HCT116 (cell line): ENCODE measurements at regions not wholly inside any gene's neighbourhood (a gene's known extent, or its start where the extent isn't known, plus 50 kb on each side); places are given as distances from the start of the nearest gene placed in this dataset.

Experiments
- ATAC-seq: fragments of 200-7000 bp; cut with Tn5 transposase; 2 replicates; pipeline ENCODE4 v1.9.1; 2020; ENCODE audit warnings: mild to moderate bottlenecking, moderate library complexity
- BruUV-seq: library from RNA; stranded (reverse); fragments of 400-500 nt; replicated peaks from 2 replicates; lab custom pipeline; 2021; lab: Mats Ljungman, UMichigan
- CTCF ChIA-PET: fragments of 300-600 bp; sonication (Branson Sonifier 250); formaldehyde crosslinking; loops from one replicate; lab custom pipeline; 2021; ENCODE audit warnings: antibody characterized with exemption; lab: Charles Lee
- POLR2A ChIA-PET: fragments of 300-600, 350-600 bp; sonication (Branson Sonifier 250); formaldehyde crosslinking; loops from one replicate; lab custom pipeline; 2021; ENCODE audit warnings: antibody characterized with exemption; lab: Charles Lee
- RAD21 ChIA-PET, 2 experiments: fragments of 300-600 bp; sonication (Branson Sonifier 250); formaldehyde crosslinking; loops; one replicate each; lab custom pipeline; 2023; ENCODE audit warnings: low total read pairs in 2 of 2; ENCODE audit not compliant: uncharacterized antibody in 2 of 2, unreplicated experiment in 2 of 2, low non-redundant PET in 1 of 2; lab: Charles Lee
- DNase-seq: peaks from one replicate; pipeline ENCODE4 v3.0.0-alpha.2; 2010; ENCODE audit warnings: low read depth, low spot score
- H2AFZ ChIP-seq: fragments of 200-600 bp; shearing (Covaris generic), sonication (generic); 2 replicates; pipeline ENCODE4 v1.6.1; 2017; ENCODE audit warnings: low read depth, mixed run types, mixed read lengths, antibody characterized with exemption, low read length; ENCODE audit not compliant: poor library complexity, severe bottlenecking
- H3K27ac ChIP-seq: 2 replicates; pipeline ENCODE4 v1.5.1; 2012; ENCODE audit warnings: low read depth, low read length
- H3K27me3 ChIP-seq: fragments of 200-600 bp; sonication (generic); 2 replicates; pipeline ENCODE4 v1.6.1; 2016; ENCODE audit warnings: mixed run types, low read length, mixed read lengths; ENCODE audit not compliant: insufficient read depth
- H3K36me3 ChIP-seq, 2 experiments: fragments of 200-500 bp in 1 of 2; fragments of 200-600 bp in 1 of 2; sonication (Bioruptor generic) in 1 of 2; sonication (generic) in 1 of 2; 2 replicates each; pipeline versions ENCODE4 v1.5.1 to v1.6.1; 2014 to 2016; ENCODE audit warnings: low read length in 2 of 2, inconsistent platforms in 1 of 2, mixed read lengths in 1 of 2, mixed run types in 1 of 2; ENCODE audit not compliant: insufficient read depth in 2 of 2, control insufficient read depth in 1 of 2
- H3K4me1 ChIP-seq, 2 experiments: fragments of 200-600 bp in 1 of 2; sonication (generic) in 1 of 2; 2 replicates each; pipeline versions ENCODE4 v1.5.1 to v1.6.1; 2012 to 2017; ENCODE audit warnings: low read length in 2 of 2, inconsistent platforms in 1 of 2, mild to moderate bottlenecking in 1 of 2, mixed read lengths in 1 of 2, mixed run types in 1 of 2, moderate library complexity in 1 of 2; ENCODE audit not compliant: insufficient read depth in 2 of 2, control insufficient read depth in 1 of 2
- H3K4me2 ChIP-seq: fragments of 200-600 bp; sonication (generic); 2 replicates; pipeline ENCODE4 v1.6.1; 2017; ENCODE audit warnings: mixed run types, low read length, mixed read lengths
- H3K4me3 ChIP-seq, 2 experiments: fragments of 200-600 bp in 1 of 2; sonication (generic) in 1 of 2; replicated peaks in 1 of 2; 2 replicates each; pipeline ENCODE4 v1.5.1; 2011 to 2016; ENCODE audit warnings: low read length in 2 of 2, control low read depth in 1 of 2, low read depth in 1 of 2, mild to moderate bottlenecking in 1 of 2, mixed read lengths in 1 of 2, mixed run types in 1 of 2
- H3K79me2 ChIP-seq: fragments of 200-600 bp; sonication (generic); 2 replicates; pipeline ENCODE4 v1.6.1; 2017; ENCODE audit warnings: mild to moderate bottlenecking, mixed run types, low read length, moderate library complexity, mixed read lengths; ENCODE audit not compliant: insufficient read depth
- H3K9ac ChIP-seq: fragments of 200-600 bp; sonication (generic); 2 replicates; pipeline ENCODE4 v1.6.1; 2016; ENCODE audit warnings: low read length, mixed read lengths
- H3K9me2 ChIP-seq: fragments of 200-600 bp; sonication (generic), shearing (Covaris generic); 2 replicates; pipeline ENCODE4 v1.6.1; 2017; ENCODE audit warnings: mixed run types, mild to moderate bottlenecking, moderate library complexity; ENCODE audit not compliant: insufficient read depth
- H3K9me3 ChIP-seq, 2 experiments: fragments of 200-500 bp in 1 of 2; fragments of 200-600 bp in 1 of 2; sonication (Bioruptor generic) in 1 of 2; sonication (generic) in 1 of 2; 2 replicates each; pipeline ENCODE4 v1.6.1; 2014 to 2017; ENCODE audit warnings: low read length in 2 of 2, mixed read lengths in 2 of 2, inconsistent platforms in 1 of 2, low read depth in 1 of 2, mild to moderate bottlenecking in 1 of 2, mixed run types in 1 of 2, moderate library complexity in 1 of 2; ENCODE audit not compliant: control insufficient read depth in 1 of 2, insufficient read depth in 1 of 2
- H4K20me1 ChIP-seq: fragments of 200-600 bp; sonication (generic), shearing (Covaris generic); 2 replicates; pipeline ENCODE4 v1.6.1; 2017; ENCODE audit warnings: mixed run types, mild to moderate bottlenecking, moderate library complexity; ENCODE audit not compliant: insufficient read depth
- CBX3 ChIP-seq: IDR thresholded peaks from 2 replicates; pipeline ENCODE4 v1.6.1; 2012; ENCODE audit warnings: low read depth
- REST ChIP-seq: IDR thresholded peaks from 2 replicates; pipeline ENCODE4 v1.6.1; 2012; ENCODE audit warnings: low read depth
- SRF ChIP-seq: IDR thresholded peaks from 2 replicates; pipeline ENCODE4 v1.6.1; 2012; ENCODE audit warnings: low read depth
- TCF7L2 ChIP-seq: IDR thresholded peaks from 2 replicates; pipeline ENCODE4 v1.7.0; 2011; ENCODE audit warnings: borderline replicate concordance, inconsistent platforms; ENCODE audit not compliant: insufficient read depth, insufficient read length; ENCODE audit errors: extremely low read depth
- YY1 ChIP-seq: IDR thresholded peaks from 2 replicates; pipeline ENCODE4 v1.6.1; 2011; ENCODE audit warnings: low read length, low read depth, moderate library complexity, mild to moderate bottlenecking; ENCODE audit not compliant: insufficient replicate concordance; ENCODE audit errors: extremely low read depth
- ZFX ChIP-seq: fragments of 450-650 bp; IDR thresholded peaks from 2 replicates; pipeline ENCODE4 v1.6.1; 2017
- intact Hi-C: fragments of 100-400 bp; cut with micrococcal nuclease; formaldehyde crosslinking; loops from 2 replicates; pipeline ENCODE4 v1.10.0; 2022
- TF ChIP-seq, protein P1 (sequence below): IDR thresholded peaks from 2 replicates; pipeline ENCODE4 v1.6.1; 2012

GRCh38 chr17:31646642-31647041 lies 212.4 kb downstream of the COPRS start:
- POLR2A ChIA-PET = no interaction called here
- H3K27ac ChIP-seq = no peak overlapping the region
- H2AFZ ChIP-seq = no peak overlapping the region
- H3K4me2 ChIP-seq = no peak overlapping the region
- H3K4me1 ChIP-seq = no peaks in the 10 kb centered on the region
- RAD21 ChIA-PET = no interaction called here
- CTCF ChIA-PET = no interaction called here
- no peaks in the 10 kb centered on the region for H3K27me3 ChIP-seq
- BruUV-seq = no TSS peak
- H3K9me3 ChIP-seq = no peaks in the 10 kb centered on the region; a peak in 1 of 4 replicates
- DNase-seq = no peak
- no peaks in the 10 kb centered on the region for H4K20me1 ChIP-seq
- no peak overlapping the region for H3K9ac ChIP-seq
- no peaks in the 10 kb centered on the region for H3K36me3 ChIP-seq
- H3K9me2 ChIP-seq = no peaks in the 10 kb centered on the region
- intact Hi-C loops = no loop called here
- ATAC-seq = no peak
- no peak for TF ChIP-seq REST
- TF ChIP-seq TCF7L2 = no peak
- TF ChIP-seq SRF = no peak
- no peak for TF ChIP-seq YY1
- no peak for TF ChIP-seq ZFX
- no peak for TF ChIP-seq CBX3
- TF ChIP-seq, protein P1, sequence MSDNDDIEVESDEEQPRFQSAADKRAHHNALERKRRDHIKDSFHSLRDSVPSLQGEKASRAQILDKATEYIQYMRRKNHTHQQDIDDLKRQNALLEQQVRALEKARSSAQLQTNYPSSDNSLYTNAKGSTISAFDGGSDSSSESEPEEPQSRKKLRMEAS = no peak
- no peaks in the 10 kb centered on the region for H3K79me2 ChIP-seq
- H3K4me3 ChIP-seq = no peak overlapping the region
